CD4-positive, alpha-beta T cell (primary cell): ENCODE measurements at regions not wholly inside any gene's neighbourhood (a gene's known extent, or its start where the extent isn't known, plus 50 kb on each side); places are given as distances from the start of the nearest gene placed in this dataset.

Experiments used
- ATAC-seq: fragments of 200-7000 bp; cut with Tn5 transposase; one replicate; pipeline ENCODE4 v1.10.0; 2022; ENCODE audit warnings: mild to moderate bottlenecking; ENCODE audit not compliant: poor library complexity
- CTCF ChIA-PET: fragments of 350-600 bp; sonication (Branson Sonifier 250); formaldehyde crosslinking; loops from one replicate; lab custom pipeline; 2021; ENCODE audit warnings: antibody characterized with exemption, inconsistent platforms; lab: Charles Lee
- POLR2A ChIA-PET: fragments of 350-600 bp; sonication (Branson Sonifier 250); formaldehyde crosslinking; loops from one replicate; lab custom pipeline; 2021; ENCODE audit warnings: antibody characterized with exemption, inconsistent platforms; lab: Charles Lee
- DNase-seq, 14 experiments: peaks; one replicate each; pipeline ENCODE4 v3.0.0-alpha.2; 2013 to 2020; ENCODE audit warnings: mixed read lengths in 2 of 14
- H3K27ac ChIP-seq, 2 donors: one replicate each; pipeline versions ENCODE4 v1.5.1 to v1.7.0; 2013; ENCODE audit warnings: low read length in 2 of 2, low read depth in 1 of 2, mild to moderate bottlenecking in 1 of 2
- H3K27me3 ChIP-seq, 2 experiments: 1 replicate in 1 of 2; 2 replicates in 1 of 2; pipeline versions ENCODE4 v1.6.1 to v1.7.0; 2013; ENCODE audit warnings: low read length in 2 of 2, control low read depth in 1 of 2, mild to moderate bottlenecking in 1 of 2, moderate library complexity in 1 of 2; ENCODE audit not compliant: insufficient read depth in 2 of 2, control insufficient read depth in 1 of 2
- H3K36me3 ChIP-seq: one replicate; pipeline ENCODE4 v1.6.1; 2013; ENCODE audit warnings: low read length, control low read depth; ENCODE audit not compliant: insufficient read depth
- H3K4me1 ChIP-seq: one replicate; pipeline ENCODE4 v1.6.1; 2013; ENCODE audit warnings: low read length, control low read depth; ENCODE audit not compliant: insufficient read depth
- H3K4me3 ChIP-seq: one replicate; pipeline ENCODE4 v1.5.1; 2013; ENCODE audit warnings: mild to moderate bottlenecking, low read length, moderate library complexity
- H3K9me3 ChIP-seq, 2 experiments: 1 replicate in 1 of 2; 2 replicates in 1 of 2; pipeline versions ENCODE4 v1.6.1 to v1.7.0; 2013; ENCODE audit warnings: low read length in 2 of 2, mild to moderate bottlenecking in 2 of 2, control low read depth in 1 of 2, moderate library complexity in 1 of 2; ENCODE audit not compliant: control insufficient read depth in 1 of 2, insufficient read depth in 1 of 2
- H3K27ac Mint-ChIP-seq: one replicate; pipeline ENCODE4 v1.8.0; 2020; ENCODE audit warnings: mixed read lengths
- H3K27me3 Mint-ChIP-seq: one replicate; pipeline ENCODE4 v1.8.0; 2021; ENCODE audit warnings: mixed read lengths
- H3K36me3 Mint-ChIP-seq: one replicate; pipeline ENCODE4 v1.8.0; 2021; ENCODE audit warnings: low read depth, mixed read lengths
- H3K4me1 Mint-ChIP-seq: one replicate; pipeline ENCODE4 v1.8.0; 2021; ENCODE audit warnings: low read depth, mixed read lengths
- H3K4me3 Mint-ChIP-seq: one replicate; pipeline ENCODE4 v1.8.0; 2020; ENCODE audit warnings: mild to moderate bottlenecking, mixed read lengths
- H3K9me3 Mint-ChIP-seq: one replicate; pipeline ENCODE4 v1.8.0; 2020; ENCODE audit warnings: mixed read lengths
- CTCF ChIP-seq: fragments of 200-600 bp; IDR thresholded peaks from one replicate; pipeline ENCODE4 v1.8.0; 2022; ENCODE audit warnings: antibody characterized with exemption, mild to moderate bottlenecking
- intact Hi-C, 2 experiments: fragments of 100-400 bp; cut with DNase I in 1 of 2; cut with micrococcal nuclease in 1 of 2; formaldehyde crosslinking; loops; one replicate each; pipeline versions ENCODE4 v1.15.1 to v1.9.0; 2023 to 2025; cut with DNase I, micrococcal nuclease

DNA sequence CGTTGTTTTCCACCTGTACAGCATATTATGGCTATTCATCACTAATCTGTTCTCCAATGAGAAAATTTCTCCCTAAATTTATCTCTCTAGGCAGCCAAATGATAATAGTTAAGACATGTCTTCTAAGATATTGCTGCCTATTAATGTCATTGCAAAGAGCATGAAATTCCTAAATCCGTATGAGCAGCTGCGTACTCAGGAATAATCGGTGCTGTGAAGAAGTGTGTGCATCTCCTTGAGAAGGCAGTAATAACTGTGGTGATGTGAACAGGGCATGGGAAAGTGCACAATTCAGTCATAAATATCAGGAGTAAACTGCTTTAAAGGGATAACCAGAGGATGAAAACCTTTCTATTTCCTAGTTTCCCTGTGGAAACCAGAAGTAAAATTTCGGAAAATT is 112.2 kb downstream of the SLITRK5 start:
- Mint-ChIP-seq H3K4me1 (no peaks in the 10 kb centered on the region), H3K9me3 (no peaks in the 10 kb centered on the region), H3K27ac (no peak overlapping the region), H3K36me3 (no peaks in the 10 kb centered on the region), H3K4me3 (no peak overlapping the region), H3K27me3 (no peaks in the 10 kb centered on the region)
- POLR2A ChIA-PET: no interaction called here
- ATAC-seq: no peak
- Histone ChIP-seq H3K4me3 (no peak overlapping the region), H3K4me1 (no peaks in the 10 kb centered on the region), H3K27me3 (no peaks in the 10 kb centered on the region), H3K9me3 (no peaks in the 10 kb centered on the region), H3K36me3 (no peaks in the 10 kb centered on the region), H3K27ac (no peak overlapping the region)
- DNase-seq: no peak
- no peak for TF ChIP-seq CTCF
- intact Hi-C loops: no loop called here
- CTCF ChIA-PET: no interaction called here

DNA sequence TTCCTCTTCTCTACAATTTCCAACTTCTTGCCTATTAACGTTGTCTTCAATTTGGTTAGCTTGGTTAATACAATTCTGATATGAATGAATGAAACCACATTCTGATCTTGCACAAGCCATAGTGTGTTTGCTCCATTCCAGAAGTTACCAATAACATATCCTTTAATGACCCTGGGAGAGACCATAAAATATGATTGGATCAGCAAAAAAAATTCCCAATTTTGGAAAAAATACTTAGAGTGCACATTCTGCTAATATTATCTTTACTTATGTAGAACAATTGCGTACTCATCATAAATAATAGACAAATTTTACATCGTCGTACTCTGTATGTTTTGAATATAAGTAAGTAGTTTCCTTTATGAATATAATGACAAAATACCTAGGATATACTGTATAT is 117.2 kb downstream of the SLITRK5 start:
- peaks cover 0 to 3% of the 10 kb centered on the region in 2 experiments for H3K9me3 ChIP-seq
- H3K4me1 ChIP-seq: no peaks in the 10 kb centered on the region
- no peaks in the 10 kb centered on the region for H3K9me3 Mint-ChIP-seq
- H3K27me3 ChIP-seq: no peaks in the 10 kb centered on the region
- no peaks in the 10 kb centered on the region for H3K36me3 Mint-ChIP-seq
- no peaks in the 10 kb centered on the region for H3K4me1 Mint-ChIP-seq
- ChIA-PET POLR2A (no interaction called here), CTCF (no interaction called here)
- no peaks in the 10 kb centered on the region for H3K36me3 ChIP-seq
- ATAC-seq (no peak), DNase-seq (no peak)
- no peak overlapping the region for H3K4me3 Mint-ChIP-seq
- intact Hi-C loops: no loop called here
- TF ChIP-seq CTCF: no peak
- H3K27ac Mint-ChIP-seq: no peak overlapping the region
- no peak overlapping the region for H3K27ac ChIP-seq
- H3K27me3 Mint-ChIP-seq: no peaks in the 10 kb centered on the region
- H3K4me3 ChIP-seq: no peak overlapping the region

GRCh38 chr13:87792878-87793277 is 121.7 kb downstream of the SLITRK5 start:
- intact Hi-C loops: no loop called here
- H3K27ac Mint-ChIP-seq: no peak overlapping the region
- no peaks in the 10 kb centered on the region for H3K27me3 ChIP-seq
- H3K4me3 Mint-ChIP-seq: no peak overlapping the region
- ATAC-seq (no peak), DNase-seq (no peak)
- no peaks in the 10 kb centered on the region for H3K36me3 Mint-ChIP-seq
- no peak overlapping the region for H3K4me3 ChIP-seq
- no peaks in the 10 kb centered on the region for H3K9me3 Mint-ChIP-seq
- CTCF ChIA-PET: no interaction called here
- no peak overlapping the region for H3K27ac ChIP-seq
- peaks cover 0 to 3% of the 10 kb centered on the region in 2 experiments for H3K9me3 ChIP-seq
- no peaks in the 10 kb centered on the region for H3K4me1 ChIP-seq
- H3K36me3 ChIP-seq: no peaks in the 10 kb centered on the region
- POLR2A ChIA-PET: no interaction called here
- no peak for TF ChIP-seq CTCF
- H3K27me3 Mint-ChIP-seq: no peaks in the 10 kb centered on the region
- no peaks in the 10 kb centered on the region for H3K4me1 Mint-ChIP-seq
